ENCODE measurements at regions not wholly inside any gene's neighbourhood (a gene's known extent, or its start where the extent isn't known, plus 50 kb on each side); places are given as distances from the start of the nearest gene placed in this dataset.

DNA sequence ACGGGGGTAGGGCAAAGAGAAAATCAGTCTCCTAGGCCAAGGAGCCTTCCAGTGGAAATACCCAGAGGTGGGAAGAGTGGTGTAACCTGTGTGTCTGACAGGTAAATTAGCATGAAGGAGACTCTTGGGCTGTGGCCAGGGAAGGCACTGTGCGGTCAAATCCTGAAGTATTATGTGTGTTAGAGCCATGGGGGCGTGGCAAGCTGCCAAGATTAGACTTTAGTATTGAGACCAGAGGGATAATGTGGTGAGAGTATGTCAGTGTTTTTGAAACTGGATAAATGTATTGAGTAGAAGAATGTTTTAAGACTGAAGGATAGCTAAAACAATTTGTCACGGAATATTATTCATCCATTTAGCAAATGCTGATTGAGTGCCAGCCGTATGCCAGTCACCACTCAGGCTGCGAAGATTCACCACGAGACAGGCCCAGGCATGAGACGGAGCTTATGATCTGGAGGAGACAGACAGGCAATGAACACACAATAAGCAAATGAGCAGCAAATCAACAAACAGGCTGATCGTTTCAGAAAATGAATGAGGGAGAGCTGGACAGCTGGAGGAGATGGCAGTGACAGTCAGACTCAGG, 445.9 kb downstream of the MCTP2 start:
- Histone ChIP-seq H3K9me3 (no peaks in the 10 kb centered on the region), H3K36me3 (no peaks in the 10 kb centered on the region), H3K4me1 (peaks cover 0 to 4% (median under 1%) of the 10 kb centered on the region in 4 donors), H3K27me3 (no peaks in the 10 kb centered on the region), H3K27ac (no peak overlapping the region), H3K4me3 (no peak overlapping the region)
- DNase-seq = no peak
- TF ChIP-seq, protein P1, sequence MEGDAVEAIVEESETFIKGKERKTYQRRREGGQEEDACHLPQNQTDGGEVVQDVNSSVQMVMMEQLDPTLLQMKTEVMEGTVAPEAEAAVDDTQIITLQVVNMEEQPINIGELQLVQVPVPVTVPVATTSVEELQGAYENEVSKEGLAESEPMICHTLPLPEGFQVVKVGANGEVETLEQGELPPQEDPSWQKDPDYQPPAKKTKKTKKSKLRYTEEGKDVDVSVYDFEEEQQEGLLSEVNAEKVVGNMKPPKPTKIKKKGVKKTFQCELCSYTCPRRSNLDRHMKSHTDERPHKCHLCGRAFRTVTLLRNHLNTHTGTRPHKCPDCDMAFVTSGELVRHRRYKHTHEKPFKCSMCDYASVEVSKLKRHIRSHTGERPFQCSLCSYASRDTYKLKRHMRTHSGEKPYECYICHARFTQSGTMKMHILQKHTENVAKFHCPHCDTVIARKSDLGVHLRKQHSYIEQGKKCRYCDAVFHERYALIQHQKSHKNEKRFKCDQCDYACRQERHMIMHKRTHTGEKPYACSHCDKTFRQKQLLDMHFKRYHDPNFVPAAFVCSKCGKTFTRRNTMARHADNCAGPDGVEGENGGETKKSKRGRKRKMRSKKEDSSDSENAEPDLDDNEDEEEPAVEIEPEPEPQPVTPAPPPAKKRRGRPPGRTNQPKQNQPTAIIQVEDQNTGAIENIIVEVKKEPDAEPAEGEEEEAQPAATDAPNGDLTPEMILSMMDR (IDR thresholded peaks at IDR 0.05) = no peak
- intact Hi-C loops (cut with DNase I; ENCODE audit: low total_unique reads) = loop anchor here (10.0 kb wide), 2 partner anchors 578 to 1678 kb away; no protein-coding TSS in a partner anchor

DNA sequence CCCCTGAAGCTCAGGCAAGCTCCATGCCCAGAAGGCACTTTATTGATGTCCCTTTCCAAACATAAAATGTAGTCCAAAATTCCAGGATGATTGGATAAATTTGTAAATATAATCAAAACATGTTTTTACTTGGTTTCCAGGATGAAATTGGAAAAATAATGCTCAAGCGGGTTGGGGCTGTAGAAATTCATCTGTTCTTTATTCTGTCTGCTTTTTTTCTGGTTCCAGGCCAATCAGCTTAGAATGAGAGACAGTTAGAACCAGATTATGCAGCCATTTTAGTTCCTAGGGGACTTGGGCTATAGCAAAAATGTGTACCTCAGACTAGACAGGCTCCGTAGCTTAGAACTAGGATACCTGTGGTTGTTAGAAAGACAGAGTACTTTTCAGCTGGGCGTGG, 450.8 kb downstream of the MCTP2 start:
- intact Hi-C loops (cut with DNase I; ENCODE audit: low total_unique reads) = no loop called here

DNA sequence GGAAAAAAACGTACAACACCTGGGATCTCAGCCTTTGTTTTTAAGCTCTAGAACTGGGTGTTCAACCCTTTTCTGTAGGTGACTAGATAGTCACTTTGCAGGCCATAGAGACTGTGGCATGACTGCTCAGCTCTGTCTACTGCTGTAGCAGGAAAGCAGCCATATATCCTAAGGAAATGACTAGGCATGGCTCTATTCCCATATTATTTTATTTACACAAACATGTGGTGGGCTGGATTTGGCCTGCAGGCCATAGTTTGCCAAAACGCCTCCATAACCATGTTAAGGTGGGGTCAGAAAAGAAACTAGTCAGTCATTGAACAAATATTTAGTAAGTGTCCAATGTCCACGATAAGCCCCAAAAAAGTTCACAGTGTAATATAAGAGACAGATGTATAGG, 452.5 kb downstream of the MCTP2 start:
- Histone ChIP-seq H3K4me3 (no peak overlapping the region), H3K27ac (no peak overlapping the region), H3K9me3 (no peaks in the 10 kb centered on the region), H3K36me3 (no peaks in the 10 kb centered on the region), H3K4me1 (no peaks in the 10 kb centered on the region), H3K27me3 (no peaks in the 10 kb centered on the region)
- DNase-seq = no peak
- intact Hi-C loops (cut with DNase I; ENCODE audit: low total_unique reads) = no loop called here
- TF ChIP-seq, protein P1 (IDR thresholded peaks at IDR 0.05) = no peak

More for the DNA sequence above, 450.8 kb downstream of the MCTP2 start:
- Histone ChIP-seq H3K27ac (no peak overlapping the region), H3K27me3 (no peaks in the 10 kb centered on the region), H3K4me1 (no peaks in the 10 kb centered on the region), H3K36me3 (no peaks in the 10 kb centered on the region), H3K4me3 (no peak overlapping the region), H3K9me3 (no peaks in the 10 kb centered on the region)
- DNase-seq = no peak
- TF ChIP-seq, protein P1 (IDR thresholded peaks at IDR 0.05) = no peak

DNA sequence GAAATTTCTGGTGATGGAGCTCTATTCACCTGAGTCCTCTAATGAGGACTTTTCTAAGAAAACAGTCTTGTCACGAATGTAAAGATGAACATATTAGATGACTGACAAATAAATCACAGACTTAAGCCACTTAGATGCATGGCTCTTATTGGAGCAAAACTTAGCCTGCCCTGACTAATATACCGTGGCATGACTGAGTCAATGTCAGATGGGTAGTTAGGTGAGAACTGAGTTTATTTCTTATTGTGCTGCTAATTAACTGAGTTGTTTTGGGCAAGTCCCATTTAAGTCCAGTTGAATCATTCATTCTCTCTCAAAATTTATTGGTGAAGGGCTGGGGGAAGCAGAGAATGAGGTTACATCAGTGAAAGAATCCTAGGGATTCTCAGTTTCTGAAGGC, 459.8 kb downstream of the MCTP2 start:
- no peak overlapping the region for H3K27ac ChIP-seq
- no peaks in the 10 kb centered on the region for H3K4me1 ChIP-seq
- H3K36me3 ChIP-seq = no peaks in the 10 kb centered on the region
- no peak for DNase-seq
- intact Hi-C loops (cut with DNase I; ENCODE audit: low total_unique reads) = no loop called here
- H3K27me3 ChIP-seq = no peaks in the 10 kb centered on the region
- no peaks in the 10 kb centered on the region for H3K9me3 ChIP-seq
- TF ChIP-seq, protein P1 (IDR thresholded peaks at IDR 0.05) = no peak
- H3K4me3 ChIP-seq = no peak overlapping the region

DNA sequence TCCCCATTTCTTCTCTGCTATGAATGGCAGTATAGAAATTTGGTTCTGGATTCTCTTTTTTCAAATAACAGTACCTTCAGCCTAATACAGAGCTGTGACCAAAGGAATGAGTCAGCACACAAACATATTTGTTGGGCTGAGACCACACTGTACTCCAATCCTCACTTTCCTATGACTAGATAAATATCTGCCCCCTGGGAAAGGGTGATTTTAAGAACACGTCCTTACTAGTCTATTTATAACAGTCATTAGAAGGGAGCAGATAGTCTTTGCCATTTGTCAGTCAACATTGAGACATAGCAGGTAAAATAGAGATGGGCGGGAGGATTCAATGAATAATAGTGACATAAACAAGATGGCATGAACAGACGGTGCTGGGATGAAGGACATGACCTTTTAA, 461.3 kb downstream of the MCTP2 start:
- Histone ChIP-seq H3K4me1 (peaks cover 0 to 6% (median 0%) of the 10 kb centered on the region in 4 donors), H3K36me3 (no peaks in the 10 kb centered on the region), H3K27ac (no peak overlapping the region), H3K4me3 (no peak overlapping the region), H3K9me3 (no peaks in the 10 kb centered on the region), H3K27me3 (no peaks in the 10 kb centered on the region)
- DNase-seq = no peak
- TF ChIP-seq, protein P1 (IDR thresholded peaks at IDR 0.05) = no peak
- intact Hi-C loops (cut with DNase I; ENCODE audit: low total_unique reads) = no loop called here

DNA sequence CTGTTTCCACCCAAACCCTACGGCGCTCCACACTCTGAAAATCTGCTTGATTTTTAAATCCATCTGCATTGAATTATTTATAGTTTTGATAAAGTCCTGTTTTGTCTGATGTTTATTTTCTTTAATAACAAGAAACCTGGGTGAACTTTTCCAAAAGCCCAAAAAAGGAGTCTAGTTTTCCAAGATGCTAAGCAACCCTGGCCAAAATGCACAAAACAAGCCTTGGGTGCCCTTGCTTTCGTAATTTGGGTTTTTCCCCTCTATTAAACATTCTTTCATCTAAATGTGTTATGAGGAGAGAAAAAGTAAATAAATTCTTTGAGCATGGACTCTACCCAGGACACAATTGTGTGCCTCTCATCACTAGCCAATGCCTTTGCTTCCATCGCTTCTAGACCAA, 468.9 kb downstream of the MCTP2 start:
- TF ChIP-seq, protein P1 (IDR thresholded peaks at IDR 0.05) = no peak
- Histone ChIP-seq H3K4me3 (no peak overlapping the region), H3K27ac (no peak overlapping the region), H3K4me1 (peaks cover 0 to 44% (median 0%) of the 10 kb centered on the region in 4 donors), H3K9me3 (no peaks in the 10 kb centered on the region), H3K27me3 (no peaks in the 10 kb centered on the region), H3K36me3 (no peaks in the 10 kb centered on the region)
- DNase-seq = no peak
- intact Hi-C loops (cut with DNase I; ENCODE audit: low total_unique reads) = no loop called here
